ENCODE measurements at regions not wholly inside any gene's neighbourhood (a gene's known extent, or its start where the extent isn't known, plus 50 kb on each side); places are given as distances from the start of the nearest gene placed in this dataset.
A peak's percentile ranks its signal among the peaks of the same experiment; 100 is the strongest.
"Not testable (repeated sequence)": the region's sequence is repeated elsewhere in the genome, so short reads cannot be mapped to it uniquely, and the experiment has no call there.

- no peak for DNase-seq (ENCODE audit: low spot score)
These were observed 592.0 kb downstream of the CHSY3 start for GRCh38 chr5:130496215-130496614.

GRCh38 chr5:130488252-130488651 is 584.0 kb downstream of the CHSY3 start:
- DNase-seq (ENCODE audit: low spot score) = no peak

- DNase-seq (ENCODE audit: low spot score) = no peak
These were observed 575.0 kb downstream of the CHSY3 start for GRCh38 chr5:130479045-130479804.

GRCh38 chr5:130476325-130476724 is 572.1 kb downstream of the CHSY3 start:
- DNase-seq (ENCODE audit: low spot score) = no peak

GRCh38 chr5:130462516-130462915 is 558.3 kb downstream of the CHSY3 start:
- no peak for DNase-seq (ENCODE audit: low spot score)

- DNase-seq (ENCODE audit: low spot score) = no peak
These were observed 550.9 kb downstream of the CHSY3 start for GRCh38 chr5:130455175-130455574.

- no peak for DNase-seq (ENCODE audit: low spot score)
These were observed 548.5 kb downstream of the CHSY3 start for GRCh38 chr5:130452744-130453143.

- no peak for DNase-seq (ENCODE audit: low spot score)
These were observed 532.2 kb downstream of the CHSY3 start for GRCh38 chr5:130436430-130436829.

- no peak for DNase-seq (ENCODE audit: low spot score)
These were observed 523.1 kb downstream of the CHSY3 start for GRCh38 chr5:130427222-130427955.

- DNase-seq (ENCODE audit: low spot score) = no peak
These were observed 521.2 kb downstream of the CHSY3 start for GRCh38 chr5:130425424-130425823.

GRCh38 chr5:130424341-130424740 is 520.1 kb downstream of the CHSY3 start:
- DNase-seq (ENCODE audit: low spot score) = no peak

GRCh38 chr5:130402906-130403305 is 498.6 kb downstream of the CHSY3 start:
- DNase-seq (ENCODE audit: low spot score) = peak; percentile 34

GRCh38 chr5:130400091-130400490 is 495.8 kb downstream of the CHSY3 start:
- DNase-seq (ENCODE audit: low spot score) = peak; percentile 8

GRCh38 chr5:130398825-130399224 is 494.6 kb downstream of the CHSY3 start:
- no peak for DNase-seq (ENCODE audit: low spot score)

GRCh38 chr5:130397727-130398126 is 493.5 kb downstream of the CHSY3 start:
- not testable (repeated sequence) for DNase-seq (ENCODE audit: low spot score)

- no peak for DNase-seq (ENCODE audit: low spot score)
These were observed 492.9 kb downstream of the CHSY3 start for GRCh38 chr5:130397132-130397531.

GRCh38 chr5:130391727-130392264 is 487.5 kb downstream of the CHSY3 start:
- DNase-seq (ENCODE audit: low spot score) = not testable (repeated sequence)

- DNase-seq (ENCODE audit: low spot score) = no peak
These were observed 481.9 kb downstream of the CHSY3 start for GRCh38 chr5:130386155-130386554.

- no peak for DNase-seq (ENCODE audit: low spot score)
These were observed 481.4 kb downstream of the CHSY3 start for GRCh38 chr5:130385656-130386055.

- no peak for DNase-seq (ENCODE audit: low spot score)
These were observed 461.7 kb downstream of the CHSY3 start for GRCh38 chr5:130365956-130366355.

GRCh38 chr5:130350131-130350530 is 445.9 kb downstream of the CHSY3 start:
- DNase-seq (ENCODE audit: low spot score) = no peak

GRCh38 chr5:130337179-130337888 is 433.1 kb downstream of the CHSY3 start:
- no peak for DNase-seq (ENCODE audit: low spot score)

- DNase-seq (ENCODE audit: low spot score) = no peak
These were observed 430.9 kb downstream of the CHSY3 start for GRCh38 chr5:130335117-130335516.
